GM19238 (cell line): ENCODE measurements at regions not wholly inside any gene's neighbourhood (a gene's known extent, or its start where the extent isn't known, plus 50 kb on each side); places are given as distances from the start of the nearest gene placed in this dataset.
"Not testable (repeated sequence)": the region's sequence is repeated elsewhere in the genome, so short reads cannot be mapped to it uniquely, and the experiment has no call there.

Source experiments
- DNase-seq: peaks from one replicate; pipeline ENCODE4 v3.0.0; 2011; ENCODE audit warnings: low spot score; ENCODE audit not compliant: insufficient read length

GRCh38 chr2:242001853-242002252 is 132.3 kb downstream of the RTP5 start:
- DNase-seq = no peak

GRCh38 chr2:242002944-242003343 is 133.4 kb downstream of the RTP5 start:
- DNase-seq = no peak

GRCh38 chr2:242004223-242004901 is 134.8 kb downstream of the RTP5 start:
- no peak for DNase-seq

GRCh38 chr2:242004902-242005230 is 135.3 kb downstream of the RTP5 start:
- DNase-seq = no peak

GRCh38 chr2:242006091-242006634 is 136.6 kb downstream of the RTP5 start:
- not testable (repeated sequence) for DNase-seq

- DNase-seq = not testable (repeated sequence)
Observed at GRCh38 chr2:242008908-242009307, 139.4 kb downstream of the RTP5 start.

GRCh38 chr2:242009846-242010245 is 140.3 kb downstream of the RTP5 start:
- DNase-seq = not testable (repeated sequence)

GRCh38 chr2:242010252-242011166 is 141.0 kb downstream of the RTP5 start:
- not testable (repeated sequence) for DNase-seq

- no peak for DNase-seq
Observed at GRCh38 chr2:242011167-242011513, 141.6 kb downstream of the RTP5 start.

- DNase-seq = no peak
Observed at GRCh38 chr2:242011516-242011915, 142.0 kb downstream of the RTP5 start.

GRCh38 chr2:242011991-242012764 is 142.6 kb downstream of the RTP5 start:
- no peak for DNase-seq

GRCh38 chr2:242012956-242013764 is 143.6 kb downstream of the RTP5 start:
- DNase-seq = no peak

- no peak for DNase-seq
Observed at GRCh38 chr2:242013771-242014170, 144.2 kb downstream of the RTP5 start.

- DNase-seq = no peak
Observed at GRCh38 chr2:242015108-242016065, 145.9 kb downstream of the RTP5 start.

GRCh38 chr2:242017086-242017485 is 147.6 kb downstream of the RTP5 start:
- no peak for DNase-seq

- not testable (repeated sequence) for DNase-seq
Observed at GRCh38 chr2:242018416-242018815, 148.9 kb downstream of the RTP5 start.

- no peak for DNase-seq
Observed at GRCh38 chr2:242019344-242019743, 149.8 kb downstream of the RTP5 start.

- no peak for DNase-seq
Observed at GRCh38 chr2:242020196-242021004, 150.9 kb downstream of the RTP5 start.
